ENCODE measurements at regions not wholly inside any gene's neighbourhood (a gene's known extent, or its start where the extent isn't known, plus 50 kb on each side); places are given as distances from the start of the nearest gene placed in this dataset.

GRCh38 chr4:144300616-144301015 is 160.1 kb upstream of the GYPA start:
- no peak for DNase-seq
- Histone ChIP-seq H3K9me3 (ENCODE audit: control insufficient read depth, low read depth, low read length) (no peaks in the 10 kb centered on the region), H2BK120ac (ENCODE audit: low read depth, low read length, poor library complexity, severe bottlenecking) (no peak overlapping the region), H3K27me3 (ENCODE audit: insufficient read depth, low read length) (no peaks in the 10 kb centered on the region), H3K14ac (ENCODE audit: insufficient read depth, low read length) (no peak overlapping the region), H4K8ac (replicated peaks; ENCODE audit: insufficient read length, low read depth, low read length) (no peak overlapping the region), H3K23me2 (ENCODE audit: insufficient read length, low read depth, low read length, poor library complexity, severe bottlenecking) (no peaks in the 10 kb centered on the region), H3T11ph (ENCODE audit: low read length) (no peak overlapping the region), H2BK5ac (ENCODE audit: insufficient read length, low read length) (no peak overlapping the region), H3K9ac (ENCODE audit: extremely low read depth, insufficient read length, low read length) (no peak overlapping the region), H3K79me1 (ENCODE audit: insufficient read depth, low read depth, low read length, poor library complexity, severe bottlenecking) (no peaks in the 10 kb centered on the region), H4K5ac (ENCODE audit: insufficient read length, low read depth, low read length) (no peak overlapping the region), H3K4ac (ENCODE audit: low read depth, low read length) (no peak overlapping the region), H3K23ac (ENCODE audit: insufficient read length, low read depth, low read length) (no peak overlapping the region), H3K56ac (ENCODE audit: insufficient read length, low read depth, low read length) (no peak overlapping the region), H3K27ac (ENCODE audit: insufficient read length, low read depth, low read length) (no peak overlapping the region), H3K4me1 (ENCODE audit: insufficient read depth, low read length) (peaks cover 5% of the 10 kb centered on the region; the same call in 1 of the 2 replicates), H3K4me2 (ENCODE audit: insufficient read depth, insufficient read length, low read length) (no peak overlapping the region), H2AK5ac (ENCODE audit: insufficient read length, low read length) (no peak overlapping the region), H2AFZ (ENCODE audit: low read length) (no peak overlapping the region), H4K20me1 (ENCODE audit: control insufficient read depth, insufficient read depth, insufficient read length) (no peaks in the 10 kb centered on the region), H4K91ac (ENCODE audit: insufficient read length, low read depth, low read length) (no peak overlapping the region), H2BK20ac (ENCODE audit: low read depth, low read length, poor library complexity, severe bottlenecking) (no peak overlapping the region), H3K79me2 (ENCODE audit: insufficient read depth, low read length) (no peaks in the 10 kb centered on the region), H2BK15ac (ENCODE audit: low read depth, low read length) (no peak overlapping the region), H3K18ac (ENCODE audit: insufficient read length, low read depth, low read length) (no peak overlapping the region), H2BK12ac (ENCODE audit: insufficient read length, low read depth, low read length) (no peak overlapping the region)
- peaks cover 2 to 9% of the 10 kb centered on the region in 2 experiments; a peak in 2 of 4 replicates for H3K4me1 Mint-ChIP-seq
- peak overlapping the region in 1 of 3 experiments; percentile 9; a peak in 1 of 7 replicates for H3K27ac Mint-ChIP-seq
- WGBS (ENCODE audit: extremely low coverage, insufficient read length, low lambda C conversion rate): no CpG with 5 or more reads among the region's 2 CpGs
- no peaks in the 10 kb centered on the region for H3K9me3 Mint-ChIP-seq
- no peaks in the 10 kb centered on the region for H3K36me3 Mint-ChIP-seq (ENCODE audit: insufficient read depth in 1 of 3, low read depth in 3 of 3)
- no peak overlapping the region for H3K4me3 Mint-ChIP-seq
- TF ChIP-seq CTCF (conservative IDR thresholded peaks at IDR 0.05): no peak
- H3K27me3 Mint-ChIP-seq (ENCODE audit: low read depth): no peaks in the 10 kb centered on the region; the same call in 1 of the 2 replicates
